ENCODE measurements at regions not wholly inside any gene's neighbourhood (a gene's known extent, or its start where the extent isn't known, plus 50 kb on each side); places are given as distances from the start of the nearest gene placed in this dataset.

DNA sequence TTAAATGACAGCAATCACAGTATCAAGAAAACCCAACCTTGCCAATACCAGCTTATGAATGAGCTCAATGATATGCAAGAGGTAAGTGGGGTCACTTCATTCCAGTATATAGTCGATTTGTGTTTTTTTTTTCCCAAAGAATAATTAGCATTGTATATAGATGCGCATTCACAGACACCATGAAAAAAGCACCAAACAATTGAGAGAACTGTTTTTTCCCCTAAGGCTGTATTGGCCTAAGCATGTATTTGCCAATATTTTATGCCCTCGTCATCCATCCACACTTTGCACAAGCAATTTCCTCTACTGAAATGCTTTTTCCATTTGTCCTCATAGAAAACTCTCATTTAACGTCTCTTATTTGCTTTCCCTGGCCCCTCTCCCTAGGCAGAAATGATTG is 213.7 kb downstream of the SAMD5 start:
- no peak for TF ChIP-seq CTCF (IDR thresholded peaks at IDR 0.05)
- intact Hi-C loops (cut with DNase I, micrococcal nuclease), result no loop called here
- H3K4me1 Mint-ChIP-seq (ENCODE audit: low read depth), result no peaks in the 10 kb centered on the region
- ChIA-PET CTCF (no interaction called here), POLR2A (no interaction called here)
- H3K36me3 Mint-ChIP-seq (ENCODE audit: low read depth), result no peaks in the 10 kb centered on the region
- no peak overlapping the region for H3K4me3 Mint-ChIP-seq
- Histone ChIP-seq H3K27me3 (ENCODE audit: control insufficient read depth in 1 of 2, insufficient read depth in 2 of 2, low read length in 2 of 2) (no peaks in the 10 kb centered on the region), H3K36me3 (ENCODE audit: insufficient read depth, low read length) (no peaks in the 10 kb centered on the region), H3K27ac (ENCODE audit: low read depth in 1 of 2, low read length in 2 of 2) (no peak overlapping the region), H3K4me1 (ENCODE audit: insufficient read depth, low read length) (no peaks in the 10 kb centered on the region), H3K4me3 (ENCODE audit: low read length) (no peak overlapping the region), H3K9me3 (ENCODE audit: control insufficient read depth in 1 of 2, insufficient read depth in 1 of 2, low read length in 2 of 2) (peaks cover 0 to 4% of the 10 kb centered on the region in 2 experiments)
- ATAC-seq (ENCODE audit: poor library complexity) (no peak), DNase-seq (no peak)
- H3K27ac Mint-ChIP-seq, result no peak overlapping the region
- peaks cover 8% of the 10 kb centered on the region for H3K9me3 Mint-ChIP-seq
- no peaks in the 10 kb centered on the region for H3K27me3 Mint-ChIP-seq

DNA sequence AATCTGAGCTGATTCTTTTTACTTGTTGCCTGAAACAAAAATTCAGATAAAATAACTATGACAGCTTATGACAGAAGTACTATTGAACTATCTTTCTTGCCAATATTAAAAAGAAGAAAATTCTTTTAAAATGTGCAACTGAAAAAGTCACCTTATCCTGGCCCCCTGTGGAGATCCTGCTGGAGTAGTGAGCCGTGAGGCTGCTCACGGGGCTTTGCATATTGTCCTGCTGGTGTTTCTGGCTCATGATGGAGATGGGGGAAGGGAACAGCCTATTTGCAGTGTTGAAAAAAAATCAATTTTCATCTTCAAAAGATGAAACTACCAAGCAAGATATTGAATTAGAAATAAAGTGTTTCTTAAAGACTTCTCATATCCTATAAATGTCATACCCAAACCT is 216.0 kb downstream of the SAMD5 start:
- no peaks in the 10 kb centered on the region for H3K4me1 Mint-ChIP-seq (ENCODE audit: low read depth)
- ChIA-PET POLR2A (no interaction called here), CTCF (no interaction called here)
- Histone ChIP-seq H3K27ac (ENCODE audit: low read depth in 1 of 2, low read length in 2 of 2) (no peak overlapping the region), H3K4me1 (ENCODE audit: insufficient read depth, low read length) (no peaks in the 10 kb centered on the region), H3K4me3 (ENCODE audit: low read length) (no peak overlapping the region), H3K27me3 (ENCODE audit: control insufficient read depth in 1 of 2, insufficient read depth in 2 of 2, low read length in 2 of 2) (no peaks in the 10 kb centered on the region), H3K9me3 (ENCODE audit: control insufficient read depth in 1 of 2, insufficient read depth in 1 of 2, low read length in 2 of 2) (peaks cover 0 to 4% of the 10 kb centered on the region in 2 experiments), H3K36me3 (ENCODE audit: insufficient read depth, low read length) (no peaks in the 10 kb centered on the region)
- H3K27ac Mint-ChIP-seq, result no peak overlapping the region
- no peak for ATAC-seq (ENCODE audit: poor library complexity)
- H3K9me3 Mint-ChIP-seq, result peaks cover 3% of the 10 kb centered on the region
- no peak overlapping the region for H3K4me3 Mint-ChIP-seq
- DNase-seq, result no peak
- intact Hi-C loops (cut with DNase I, micrococcal nuclease), result no loop called here
- no peak for TF ChIP-seq CTCF (IDR thresholded peaks at IDR 0.05)
- H3K36me3 Mint-ChIP-seq (ENCODE audit: low read depth), result no peaks in the 10 kb centered on the region
- no peaks in the 10 kb centered on the region for H3K27me3 Mint-ChIP-seq

- CTCF ChIA-PET, result no interaction called here
- Histone ChIP-seq H3K36me3 (ENCODE audit: insufficient read depth, low read length) (no peaks in the 10 kb centered on the region), H3K4me1 (ENCODE audit: insufficient read depth, low read length) (no peaks in the 10 kb centered on the region), H3K4me3 (ENCODE audit: low read length) (no peak overlapping the region), H3K9me3 (ENCODE audit: control insufficient read depth in 1 of 2, insufficient read depth in 1 of 2, low read length in 2 of 2) (peaks cover 0 to 4% of the 10 kb centered on the region in 2 experiments), H3K27me3 (ENCODE audit: control insufficient read depth in 1 of 2, insufficient read depth in 2 of 2, low read length in 2 of 2) (no peaks in the 10 kb centered on the region), H3K27ac (ENCODE audit: low read depth in 1 of 2, low read length in 2 of 2) (no peak overlapping the region)
- POLR2A ChIA-PET, result no interaction called here
- Mint-ChIP-seq H3K27me3 (no peaks in the 10 kb centered on the region), H3K4me3 (no peak overlapping the region), H3K4me1 (ENCODE audit: low read depth) (no peaks in the 10 kb centered on the region), H3K36me3 (ENCODE audit: low read depth) (no peaks in the 10 kb centered on the region), H3K27ac (no peak overlapping the region), H3K9me3 (peaks cover 3% of the 10 kb centered on the region)
- intact Hi-C loops (cut with DNase I, micrococcal nuclease), result no loop called here
- DNase-seq, result no peak
- no peak for ATAC-seq (ENCODE audit: poor library complexity)
- no peak for TF ChIP-seq CTCF (IDR thresholded peaks at IDR 0.05)
Measured at GRCh38 chr6:147726342-147726741, 217.9 kb downstream of the SAMD5 start.

Measured in CD4-positive, alpha-beta T cell (primary cell).